Trophoblast cell (in vitro differentiated cells and primary cell): ENCODE measurements at regions not wholly inside any gene's neighbourhood (a gene's known extent, or its start where the extent isn't known, plus 50 kb on each side); places are given as distances from the start of the nearest gene placed in this dataset.

Source experiments
- DNase-seq, 2 donors: peaks; one replicate each; pipeline ENCODE4 v3.0.0-alpha.2; 2016
- H2AFZ ChIP-seq: 2 replicates; pipeline ENCODE4 v1.6.1; 2013; ENCODE audit warnings: low read length, moderate library complexity, mild to moderate bottlenecking; ENCODE audit not compliant: insufficient read depth, poor library complexity
- H2AK5ac ChIP-seq: 2 replicates; pipeline ENCODE4 v1.6.1; 2013; ENCODE audit warnings: mild to moderate bottlenecking, low read length
- H2BK120ac ChIP-seq: 2 replicates; pipeline ENCODE4 v1.6.1; 2013; ENCODE audit warnings: low read length, mild to moderate bottlenecking, moderate library complexity; ENCODE audit not compliant: insufficient read depth, poor library complexity
- H2BK12ac ChIP-seq: 2 replicates; pipeline ENCODE4 v1.6.1; 2013; ENCODE audit warnings: mild to moderate bottlenecking, low read length, moderate library complexity
- H2BK5ac ChIP-seq: 2 replicates; pipeline ENCODE4 v1.6.1; 2013; ENCODE audit warnings: low read length, low read depth, moderate library complexity, mild to moderate bottlenecking; ENCODE audit not compliant: poor library complexity
- H3K14ac ChIP-seq: 2 replicates; pipeline ENCODE4 v1.6.1; 2013; ENCODE audit warnings: mild to moderate bottlenecking, low read length
- H3K18ac ChIP-seq: 2 replicates; pipeline ENCODE4 v1.6.1; 2013; ENCODE audit warnings: mild to moderate bottlenecking, low read length
- H3K23ac ChIP-seq: 2 replicates; pipeline ENCODE4 v1.6.1; 2013; ENCODE audit warnings: low read length
- H3K27ac ChIP-seq: 2 replicates; pipeline ENCODE4 v1.5.1; 2013; ENCODE audit warnings: low read depth, mild to moderate bottlenecking, inconsistent platforms, low read length, moderate library complexity
- H3K27me3 ChIP-seq: 2 replicates; pipeline ENCODE4 v1.6.1; 2013; ENCODE audit warnings: inconsistent platforms, mild to moderate bottlenecking, low read length, moderate library complexity; ENCODE audit not compliant: insufficient read depth
- H3K36me3 ChIP-seq, 2 experiments: 1 replicate in 1 of 2; 2 replicates in 1 of 2; pipeline ENCODE4 v1.6.1; 2013; ENCODE audit warnings: low read length in 2 of 2, mild to moderate bottlenecking in 2 of 2, moderate library complexity in 1 of 2; ENCODE audit not compliant: insufficient read depth in 2 of 2, control insufficient read depth in 1 of 2
- H3K4ac ChIP-seq: 2 replicates; pipeline ENCODE4 v1.6.1; 2013; ENCODE audit warnings: low read depth, mild to moderate bottlenecking, low read length, moderate library complexity
- H3K4me1 ChIP-seq, 2 experiments: 1 replicate in 1 of 2; 2 replicates in 1 of 2; pipeline ENCODE4 v1.6.1; 2013; ENCODE audit warnings: low read length in 2 of 2, mild to moderate bottlenecking in 2 of 2, moderate library complexity in 1 of 2; ENCODE audit not compliant: insufficient read depth in 2 of 2, control insufficient read depth in 1 of 2
- H3K4me2 ChIP-seq: 2 replicates; pipeline ENCODE4 v1.6.1; 2013; ENCODE audit warnings: inconsistent platforms, mild to moderate bottlenecking, low read length, moderate library complexity
- H3K4me3 ChIP-seq: 2 replicates; pipeline ENCODE4 v1.5.1; 2013; ENCODE audit warnings: mild to moderate bottlenecking, low read depth, low read length, inconsistent platforms
- H3K79me1 ChIP-seq: one replicate; pipeline ENCODE4 v1.6.1; 2013; ENCODE audit warnings: low read length
- H3K79me2 ChIP-seq: 2 replicates; pipeline ENCODE4 v1.6.1; 2013; ENCODE audit warnings: low read length, mild to moderate bottlenecking; ENCODE audit not compliant: control insufficient read depth, insufficient read depth, poor library complexity
- H3K9ac ChIP-seq: 2 replicates; pipeline ENCODE4 v1.6.1; 2013; ENCODE audit warnings: mild to moderate bottlenecking, low read length
- H3K9me3 ChIP-seq: 2 replicates; pipeline ENCODE4 v1.6.1; 2013; ENCODE audit warnings: low read depth, mild to moderate bottlenecking, control low read depth, inconsistent platforms, low read length; ENCODE audit not compliant: insufficient read depth
- H4K12ac ChIP-seq: 2 replicates; pipeline ENCODE4 v1.6.1; 2013; ENCODE audit warnings: low read depth, mild to moderate bottlenecking, low read length, moderate library complexity
- H4K8ac ChIP-seq: 2 replicates; pipeline ENCODE4 v1.6.1; 2013; ENCODE audit warnings: low read depth, mild to moderate bottlenecking, low read length, moderate library complexity
- H4K91ac ChIP-seq: one replicate; pipeline ENCODE4 v1.6.1; 2013; ENCODE audit warnings: low read depth, mild to moderate bottlenecking, low read length, moderate library complexity
- WGBS: extraction: QIAGEN DNeasy Blood & Tissue Kit; methylation state at CpG from one replicate; pipeline ENCODE4 v1.1.7; 2013; ENCODE audit warnings: missing lambda C conversion rate; ENCODE audit not compliant: insufficient read length, insufficient coverage; ENCODE audit errors: extremely low coverage; 5-methylcytosine and 5-hydroxymethylcytosine counted together

DNA sequence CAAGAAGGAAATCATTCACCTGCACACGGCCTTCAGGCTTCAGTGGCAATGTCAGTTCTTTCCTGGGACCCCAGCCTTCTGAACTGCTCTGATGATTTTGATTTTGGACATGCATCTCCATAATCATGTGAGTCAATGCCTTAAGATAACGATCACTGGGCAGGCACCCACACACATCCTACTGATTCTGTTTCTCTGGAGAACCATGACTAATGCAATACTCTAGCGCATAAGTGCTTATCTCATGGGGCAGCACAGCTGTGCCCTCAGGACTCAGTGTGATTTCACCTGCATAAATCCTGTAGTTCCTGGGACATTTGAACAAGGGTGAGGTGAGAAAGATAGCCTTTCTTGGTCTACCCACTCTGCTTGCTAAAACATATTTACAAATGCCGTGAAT is 144.6 kb downstream of the AKAIN1 start:
- Histone ChIP-seq H3K9ac (no peak overlapping the region), H3K23ac (no peak overlapping the region), H3K4me1 (no peaks in the 10 kb centered on the region), H3K79me2 (no peaks in the 10 kb centered on the region), H2BK5ac (no peak overlapping the region), H3K27ac (no peak overlapping the region), H3K4me3 (no peak overlapping the region), H3K27me3 (no peaks in the 10 kb centered on the region), H3K18ac (no peak overlapping the region), H2AFZ (no peak overlapping the region), H4K12ac (no peak overlapping the region), H2BK120ac (no peak overlapping the region), H3K4ac (no peak overlapping the region), H2AK5ac (no peak overlapping the region), H3K4me2 (no peak overlapping the region), H2BK12ac (no peak overlapping the region), H3K36me3 (no peaks in the 10 kb centered on the region), H3K9me3 (peaks cover 3% of the 10 kb centered on the region), H4K91ac (no peak overlapping the region), H3K14ac (no peak overlapping the region), H3K79me1 (no peaks in the 10 kb centered on the region), H4K8ac (no peak overlapping the region)
- WGBS: no CpG with 5 or more reads among the region's 4 CpGs
- DNase-seq: peak; percentile 4 to 39

DNA sequence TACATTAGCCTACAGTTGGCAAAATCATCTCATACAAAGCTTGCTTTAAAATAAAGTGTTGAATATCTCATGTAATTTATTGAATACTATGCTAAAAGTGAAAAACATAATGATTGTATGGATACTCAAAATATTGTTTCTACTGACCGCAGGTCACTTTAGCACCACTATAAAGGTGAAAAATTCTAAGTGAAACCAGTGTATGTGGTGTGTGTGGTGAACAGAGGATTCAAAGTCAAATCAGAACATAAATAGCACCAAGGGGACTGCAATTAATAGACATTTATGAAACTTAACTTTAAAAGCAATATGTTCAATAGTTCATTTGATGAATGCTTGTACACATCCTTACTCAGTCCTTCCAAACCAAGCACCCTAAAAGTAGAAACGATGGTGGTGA is 145.8 kb downstream of the AKAIN1 start:
- Histone ChIP-seq H3K79me2 (no peaks in the 10 kb centered on the region), H3K4me2 (no peak overlapping the region), H2BK120ac (no peak overlapping the region), H4K91ac (no peak overlapping the region), H3K9me3 (peaks cover 3% of the 10 kb centered on the region), H3K4ac (no peak overlapping the region), H3K27ac (no peak overlapping the region), H3K14ac (no peak overlapping the region), H3K79me1 (no peaks in the 10 kb centered on the region), H3K4me1 (no peaks in the 10 kb centered on the region), H2BK12ac (no peak overlapping the region), H4K8ac (no peak overlapping the region), H3K36me3 (no peaks in the 10 kb centered on the region), H3K23ac (no peak overlapping the region), H3K9ac (no peak overlapping the region), H2AFZ (no peak overlapping the region), H3K18ac (no peak overlapping the region), H3K4me3 (no peak overlapping the region), H3K27me3 (no peaks in the 10 kb centered on the region), H4K12ac (no peak overlapping the region), H2AK5ac (no peak overlapping the region), H2BK5ac (no peak overlapping the region)
- no peak for DNase-seq
- no CpG with 5 or more reads among the region's 2 CpGs for WGBS

DNA sequence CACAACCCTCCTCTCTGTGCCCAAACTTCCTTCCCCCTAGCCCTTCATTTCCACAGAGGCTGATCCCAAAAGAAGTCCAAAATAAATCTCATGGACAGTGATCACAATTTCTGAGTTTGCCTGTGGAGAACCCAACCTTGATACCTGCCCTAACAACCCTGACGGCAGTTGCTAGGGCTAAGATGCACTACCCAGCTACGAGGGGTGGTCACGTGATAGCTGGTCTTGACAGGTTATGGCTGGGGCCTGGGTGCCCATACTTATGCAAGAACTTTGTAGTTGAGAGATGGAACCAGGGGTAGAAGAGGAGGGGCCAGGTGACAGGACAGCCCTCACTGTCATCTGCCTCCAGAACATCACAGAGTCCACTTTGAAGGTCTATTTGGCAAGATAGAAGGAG is 147.9 kb downstream of the AKAIN1 start:
- Histone ChIP-seq H3K4me1 (no peaks in the 10 kb centered on the region), H3K27me3 (no peaks in the 10 kb centered on the region), H3K18ac (no peak overlapping the region), H4K91ac (no peak overlapping the region), H4K12ac (no peak overlapping the region), H2BK120ac (no peak overlapping the region), H3K27ac (no peak overlapping the region), H3K4ac (no peak overlapping the region), H4K8ac (no peak overlapping the region), H3K9me3 (peaks cover 3% of the 10 kb centered on the region), H3K14ac (no peak overlapping the region), H3K4me2 (no peak overlapping the region), H3K9ac (no peak overlapping the region), H3K36me3 (no peaks in the 10 kb centered on the region), H3K4me3 (peak overlapping the region; percentile 8), H2BK5ac (no peak overlapping the region), H3K79me1 (no peaks in the 10 kb centered on the region), H3K79me2 (no peaks in the 10 kb centered on the region), H3K23ac (no peak overlapping the region), H2AFZ (no peak overlapping the region), H2BK12ac (no peak overlapping the region), H2AK5ac (no peak overlapping the region)
- DNase-seq: no peak
- no CpG with 5 or more reads among the region's 3 CpGs for WGBS

DNA sequence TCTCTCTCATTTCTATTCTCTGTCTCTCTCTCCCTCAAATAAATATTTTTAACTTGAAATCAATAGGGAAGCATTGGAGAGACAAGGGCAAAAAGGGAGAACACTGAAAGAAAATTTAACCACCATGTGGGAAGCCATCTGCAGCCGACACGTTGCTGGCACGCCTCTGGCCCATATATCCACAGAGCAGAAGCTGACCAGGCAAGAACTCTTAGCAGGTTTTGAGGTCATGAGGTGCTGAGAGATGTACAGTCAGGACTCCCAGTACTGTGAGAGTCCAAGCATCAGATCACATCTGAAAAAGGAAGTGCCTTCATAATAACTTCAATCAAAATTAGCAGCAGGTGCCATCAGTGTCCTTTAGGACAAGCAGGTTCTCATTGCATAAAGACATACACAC is 156.6 kb downstream of the AKAIN1 start:
- Histone ChIP-seq H2BK120ac (no peak overlapping the region), H3K9ac (no peak overlapping the region), H3K27me3 (no peaks in the 10 kb centered on the region), H3K4ac (no peak overlapping the region), H3K18ac (no peak overlapping the region), H4K91ac (no peak overlapping the region), H3K36me3 (no peaks in the 10 kb centered on the region), H2BK5ac (no peak overlapping the region), H4K8ac (no peak overlapping the region), H3K23ac (no peak overlapping the region), H4K12ac (no peak overlapping the region), H2AFZ (no peak overlapping the region), H3K14ac (no peak overlapping the region), H2AK5ac (no peak overlapping the region), H3K9me3 (no peaks in the 10 kb centered on the region), H2BK12ac (no peak overlapping the region), H3K4me3 (no peak overlapping the region), H3K4me2 (no peak overlapping the region), H3K79me2 (no peaks in the 10 kb centered on the region), H3K27ac (no peak overlapping the region), H3K79me1 (no peaks in the 10 kb centered on the region), H3K4me1 (no peaks in the 10 kb centered on the region)
- WGBS: no CpG with 5 or more reads among the region's 3 CpGs
- DNase-seq: no peak

DNA sequence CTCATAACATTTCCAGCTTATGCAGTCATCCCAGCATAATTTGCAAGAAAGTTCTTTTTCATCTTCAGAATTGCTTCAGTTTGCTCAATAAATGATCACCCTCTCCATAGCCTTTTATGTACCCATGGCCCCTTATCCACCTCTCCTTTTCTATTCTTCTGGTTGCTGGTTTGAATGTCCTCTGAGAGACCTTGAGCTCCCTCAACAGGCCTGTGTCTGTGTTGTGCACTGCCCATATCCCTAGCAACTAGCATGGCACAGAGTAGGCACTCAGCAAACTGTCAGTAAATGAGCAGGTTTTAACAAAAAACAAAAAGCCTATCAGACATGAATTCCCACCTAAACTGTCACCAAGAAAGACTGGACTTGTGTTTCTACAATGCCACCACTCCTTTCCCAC is 160.5 kb downstream of the AKAIN1 start:
- H4K12ac ChIP-seq: no peak overlapping the region
- H3K4me3 ChIP-seq: no peak overlapping the region

More for the DNA sequence above, 160.5 kb downstream of the AKAIN1 start:
- no peak overlapping the region for H2AFZ ChIP-seq
- H3K4me1 ChIP-seq: no peaks in the 10 kb centered on the region
- H3K9me3 ChIP-seq: no peaks in the 10 kb centered on the region
- no peak overlapping the region for H3K27ac ChIP-seq
- no peak overlapping the region for H4K91ac ChIP-seq
- H2AK5ac ChIP-seq: no peak overlapping the region
- DNase-seq: no peak
- no peak overlapping the region for H2BK5ac ChIP-seq
- no peak overlapping the region for H3K18ac ChIP-seq
- H3K4ac ChIP-seq: no peak overlapping the region
- H3K79me2 ChIP-seq: no peaks in the 10 kb centered on the region
- H2BK120ac ChIP-seq: no peak overlapping the region
- H3K27me3 ChIP-seq: no peaks in the 10 kb centered on the region
- H3K79me1 ChIP-seq: no peaks in the 10 kb centered on the region
- H2BK12ac ChIP-seq: no peak overlapping the region
- H3K36me3 ChIP-seq: no peaks in the 10 kb centered on the region
- no peak overlapping the region for H3K9ac ChIP-seq
- H3K14ac ChIP-seq: no peak overlapping the region
- no peak overlapping the region for H3K23ac ChIP-seq
- no peak overlapping the region for H3K4me2 ChIP-seq
- H4K8ac ChIP-seq: no peak overlapping the region
